K562 (cell line): ENCODE measurements at regions not wholly inside any gene's neighbourhood (a gene's known extent, or its start where the extent isn't known, plus 50 kb on each side); places are given as distances from the start of the nearest gene placed in this dataset.

Experiments
- ATAC-seq: fragments of 200-7000 bp; cut with Tn5 transposase; 3 replicates; pipeline ENCODE4 v1.9.1; 2020; ENCODE audit warnings: moderate library complexity
- BruUV-seq: library from RNA; stranded (reverse); fragments of 400-500 nt; replicated peaks from 2 replicates; lab custom pipeline; 2021; lab: Mats Ljungman, UMichigan
- CTCF ChIA-PET: fragments of 300-600 bp; formaldehyde crosslinking; extraction: SDS; loops from one replicate; lab custom pipeline; 2021; ENCODE audit warnings: low intra/inter-chr PET ratio; lab: Yijun Ruan, JAX
- POLR2A ChIA-PET: fragments of 300-600, 350-650 bp; sonication (Branson Sonifier 250); formaldehyde crosslinking; extraction: SDS; loops from one replicate; lab custom pipeline; 2021; ENCODE audit warnings: antibody characterized with exemption, inconsistent platforms; lab: Yijun Ruan, JAX
- DNase-seq, 4 experiments: peaks; one replicate each; pipeline versions ENCODE4 v3.0.0 to v3.0.0-alpha.2; 2011 to 2018; ENCODE audit warnings: low spot score in 3 of 4, mixed read lengths in 3 of 4; ENCODE audit errors: extremely low read depth in 1 of 4
- FAIRE-seq: peaks from 2 replicates; lab custom pipeline; 2011; peaks lifted over from hg19 to GRCh38; lab: Jason Lieb, UNC
- H2AFZ ChIP-seq: 2 replicates; pipeline ENCODE4 v1.6.0; 2011; ENCODE audit warnings: low read depth, low read length, control low read depth, inconsistent platforms
- H3K27ac ChIP-seq: fragments of 200-600 bp; 3 replicates; pipeline ENCODE4 v1.8.0; 2011; ENCODE audit warnings: low read depth, mild to moderate bottlenecking, control low read depth, inconsistent platforms, low read length, moderate library complexity, mixed read lengths; ENCODE audit errors: extremely low read depth
- H3K27me3 ChIP-seq, 2 experiments: fragments of 300-600 bp in 1 of 2; 2 replicates in 1 of 2; 3 replicates in 1 of 2; pipeline versions ENCODE4 v1.6.0 to v1.8.0; 2011; ENCODE audit warnings: inconsistent platforms in 2 of 2, low read length in 2 of 2, mild to moderate bottlenecking in 1 of 2, mixed read lengths in 1 of 2, moderate library complexity in 1 of 2; ENCODE audit not compliant: control insufficient read depth in 2 of 2, insufficient read depth in 2 of 2
- H3K36me3 ChIP-seq: fragments of 300-600 bp; 3 replicates; pipeline ENCODE4 v1.8.0; 2011; ENCODE audit warnings: mild to moderate bottlenecking, low read length, inconsistent platforms; ENCODE audit not compliant: control insufficient read depth, insufficient read depth
- H3K4me1 ChIP-seq, 2 experiments: fragments of 200-600 bp in 1 of 2; replicated peaks in 1 of 2; 2 replicates in 1 of 2; 3 replicates in 1 of 2; pipeline versions ENCODE4 v1.5.1 to v1.8.0; 2011; ENCODE audit warnings: inconsistent platforms in 2 of 2, low read length in 2 of 2, mild to moderate bottlenecking in 1 of 2, mixed read lengths in 1 of 2, moderate library complexity in 1 of 2; ENCODE audit not compliant: control insufficient read depth in 2 of 2, insufficient read depth in 2 of 2
- H3K4me2 ChIP-seq: 2 replicates; pipeline ENCODE4 v1.6.1; 2011; ENCODE audit warnings: low read length, control low read depth, inconsistent platforms, mixed read lengths; ENCODE audit not compliant: insufficient read depth
- H3K4me3 ChIP-seq: fragments of 200-600 bp; sonication (generic), shearing (Covaris generic); 2 replicates; pipeline ENCODE4 v1.5.1; 2016; ENCODE audit warnings: control low read depth, inconsistent platforms
- H3K79me2 ChIP-seq: fragments of 200-600 bp; 3 replicates; pipeline ENCODE4 v1.8.0; 2011; ENCODE audit warnings: low read length, inconsistent platforms; ENCODE audit not compliant: control insufficient read depth, insufficient read depth
- H3K9ac ChIP-seq, 2 experiments: 2 replicates each; pipeline versions ENCODE4 v1.6.0 to v1.6.1; 2011; ENCODE audit warnings: low read depth in 2 of 2, low read length in 2 of 2, control low read depth in 1 of 2, inconsistent platforms in 1 of 2, mild to moderate bottlenecking in 1 of 2, mixed read lengths in 1 of 2; ENCODE audit not compliant: insufficient read depth in 1 of 2
- H3K9me1 ChIP-seq: one replicate; pipeline ENCODE4 v1.6.0; 2011; ENCODE audit warnings: inconsistent platforms, mild to moderate bottlenecking, low read length, moderate library complexity; ENCODE audit not compliant: control insufficient read depth, insufficient read depth
- H3K9me3 ChIP-seq: replicated peaks from 2 replicates; pipeline ENCODE4 v1.5.1; 2011; ENCODE audit warnings: low read depth, low read length, inconsistent platforms; ENCODE audit not compliant: control insufficient read depth, insufficient read depth
- H4K20me1 ChIP-seq: replicated peaks from 2 replicates; pipeline ENCODE4 v1.6.1; 2011; ENCODE audit warnings: low read length, inconsistent platforms, mixed read lengths; ENCODE audit not compliant: control insufficient read depth, insufficient read depth
- ARID4B ChIP-seq: sonication (generic); formaldehyde crosslinking; IDR thresholded peaks from 2 replicates; pipeline ENCODE4 v1.8.0; 2022; ENCODE audit warnings: mild to moderate bottlenecking, missing genetic modification reagents
- CHD4 ChIP-seq: fragments of 200-600 bp; sonication (generic); IDR thresholded peaks from 3 replicates; pipeline ENCODE4 v1.6.1; 2012; ENCODE audit warnings: low read depth, mild to moderate bottlenecking, mixed read lengths, low read length, inconsistent platforms; ENCODE audit not compliant: insufficient read depth, insufficient replicate concordance, poor library complexity, severe bottlenecking
- E2F8 ChIP-seq: fragments of 450-650 bp; IDR thresholded peaks from 2 replicates; pipeline ENCODE4 v1.7.1; 2018; ENCODE audit warnings: mild to moderate bottlenecking, low read depth; ENCODE audit not compliant: partially characterized antibody
- ETV1 ChIP-seq: fragments of 450-650 bp; conservative IDR thresholded peaks from 2 replicates; pipeline ENCODE4 v1.6.1; 2016; ENCODE audit warnings: missing genetic modification characterization, control low read depth, low read depth, missing compliant biosample characterization
- ETV6 ChIP-seq, 3 experiments: fragments of 150-350 bp in 1 of 3; sonication (generic) in 1 of 3; formaldehyde crosslinking in 1 of 3; IDR thresholded peaks; 2 replicates each; pipeline versions ENCODE4 v1.6.1 to v1.8.0; 2014 to 2022; ENCODE audit warnings: borderline replicate concordance in 2 of 3, low read depth in 2 of 3, antibody characterized with exemption in 1 of 3, low read length in 1 of 3, mild to moderate bottlenecking in 1 of 3, missing genetic modification reagents in 1 of 3
- MYBL2 ChIP-seq, 2 experiments: fragments of 450-650 bp in 1 of 2; sonication (generic) in 1 of 2; formaldehyde crosslinking in 1 of 2; IDR thresholded peaks; 2 replicates each; pipeline versions ENCODE4 v1.6.1 to v1.8.1; 2017 to 2022; ENCODE audit warnings: borderline replicate concordance in 1 of 2, inconsistent platforms in 1 of 2, low read depth in 1 of 2, mild to moderate bottlenecking in 1 of 2, missing genetic modification reagents in 1 of 2, moderate library complexity in 1 of 2
- NCOA6 ChIP-seq: fragments of 450-650 bp; IDR thresholded peaks from 2 replicates; pipeline ENCODE4 v1.6.1; 2017; ENCODE audit warnings: mild to moderate bottlenecking
- PKNOX1 ChIP-seq: fragments of 450-650 bp; IDR thresholded peaks from 2 replicates; pipeline ENCODE4 v1.6.1; 2016
- SMC3 ChIP-seq: conservative IDR thresholded peaks from 2 replicates; pipeline ENCODE4 v1.6.1; 2011; ENCODE audit warnings: low read depth, low read length, improper control_type of control experiment; ENCODE audit not compliant: insufficient read depth
- ZFP1 ChIP-seq: fragments of 450-650 bp; formaldehyde crosslinking; IDR thresholded peaks from 2 replicates; pipeline ENCODE4 v1.4.0; 2020; ENCODE audit warnings: mild to moderate bottlenecking, mixed read lengths
- ZNF175 ChIP-seq: fragments of 200-800 bp; sonication (Bioruptor generic); IDR thresholded peaks from 2 replicates; pipeline ENCODE4 v1.6.1; 2016; ENCODE audit warnings: low read depth, mild to moderate bottlenecking, missing genetic modification characterization, missing compliant biosample characterization
- ZNF408 ChIP-seq: fragments of 250-450 bp; sonication (Bioruptor Pico); IDR thresholded peaks from 2 replicates; pipeline ENCODE4 v1.4.0; 2020; ENCODE audit warnings: low read depth, mild to moderate bottlenecking, moderate library complexity
- ZNF551 ChIP-seq: fragments of 250-450 bp; sonication (Bioruptor Pico); IDR thresholded peaks from 2 replicates; pipeline ENCODE4 v1.5.0; 2021; ENCODE audit warnings: mild to moderate bottlenecking, moderate library complexity
- ZNF644 ChIP-seq: fragments of 200-800 bp; sonication (Bioruptor generic); IDR thresholded peaks from 2 replicates; pipeline ENCODE4 v1.6.1; 2016; ENCODE audit warnings: low read depth, missing genetic modification characterization, missing compliant biosample characterization
- WGBS: fragments of 100-300 bp; shearing (Covaris generic); methylation state at CpG from one replicate; pipeline ENCODE4 v1.1.6; 2016; ENCODE audit warnings: low coverage, mixed read lengths; ENCODE audit not compliant: insufficient coverage; ENCODE audit errors: missing lambda C conversion rate; 5-methylcytosine and 5-hydroxymethylcytosine counted together
- in situ Hi-C: fragments of 300-500 bp; cut with MboI; formaldehyde crosslinking; loops from 4 replicates; pipeline ENCODE4 v1.15.0; 2018; ENCODE audit warnings: inconsistent platforms, mixed read lengths
- intact Hi-C: fragments of 100-400 bp; cut with micrococcal nuclease; formaldehyde crosslinking; loops from 2 replicates; pipeline ENCODE4 v1.14.2; 2022

- H3K4me2 ChIP-seq: no peak overlapping the region
- intact Hi-C loops: no loop called here
- no peak overlapping the region for H3K27ac ChIP-seq
- WGBS: 0% methylated on average over 3 of the region's 3 CpGs
- no peaks in the 10 kb centered on the region for H3K4me1 ChIP-seq
- H4K20me1 ChIP-seq: no peaks in the 10 kb centered on the region
- no peaks in the 10 kb centered on the region for H3K27me3 ChIP-seq
- H3K9ac ChIP-seq: no peak overlapping the region
- no peak overlapping the region for H3K4me3 ChIP-seq
- no TSS peak for BruUV-seq
- in situ Hi-C loops: no loop called here
- no peaks in the 10 kb centered on the region for H3K79me2 ChIP-seq
- POLR2A ChIA-PET: no interaction called here
- ATAC-seq (no peak), FAIRE-seq (no peak), DNase-seq (no peak)
- CTCF ChIA-PET: no interaction called here
- H3K9me1 ChIP-seq: no peaks in the 10 kb centered on the region
- H3K9me3 ChIP-seq: no peaks in the 10 kb centered on the region
- H2AFZ ChIP-seq: no peak overlapping the region
- H3K36me3 ChIP-seq: no peaks in the 10 kb centered on the region
- no peak for TF ChIP-seq CHD4
- no peak for TF ChIP-seq SMC3
- TF ChIP-seq ARID4B (CRISPR knock-in tag): no peak
- no peak for TF ChIP-seq ZFP1 (CRISPR knock-in tag)
- TF ChIP-seq NCOA6: no peak
- no peak for TF ChIP-seq ETV6 (IDR thresholded peaks at IDR 0.05; ENCODE audit: borderline replicate concordance in 1 of 2, low read depth in 2 of 2, low read length in 1 of 2)
- no peak for TF ChIP-seq ETV6 (CRISPR knock-in tag; IDR thresholded peaks at IDR 0.05; ENCODE audit: borderline replicate concordance)
- no peak for TF ChIP-seq E2F8
- TF ChIP-seq ETV1 (tag): no peak
- TF ChIP-seq ZNF408: no peak
- no peak for TF ChIP-seq ZNF175 (CRISPR knock-in tag)
- TF ChIP-seq ZNF551: no peak
- no peak for TF ChIP-seq MYBL2 (IDR thresholded peaks at IDR 0.05; ENCODE audit: low read depth)
- no peak for TF ChIP-seq MYBL2 (CRISPR knock-in tag; IDR thresholded peaks at IDR 0.05; ENCODE audit: borderline replicate concordance)
- TF ChIP-seq ZNF644 (tag): no peak
- no peak for TF ChIP-seq PKNOX1
These were observed 132.1 kb upstream of the SERPINE2 start for GRCh38 chr2:224171226-224171625.
